ENCODE measurements at regions not wholly inside any gene's neighbourhood (a gene's known extent, or its start where the extent isn't known, plus 50 kb on each side); places are given as distances from the start of the nearest gene placed in this dataset.

DNA sequence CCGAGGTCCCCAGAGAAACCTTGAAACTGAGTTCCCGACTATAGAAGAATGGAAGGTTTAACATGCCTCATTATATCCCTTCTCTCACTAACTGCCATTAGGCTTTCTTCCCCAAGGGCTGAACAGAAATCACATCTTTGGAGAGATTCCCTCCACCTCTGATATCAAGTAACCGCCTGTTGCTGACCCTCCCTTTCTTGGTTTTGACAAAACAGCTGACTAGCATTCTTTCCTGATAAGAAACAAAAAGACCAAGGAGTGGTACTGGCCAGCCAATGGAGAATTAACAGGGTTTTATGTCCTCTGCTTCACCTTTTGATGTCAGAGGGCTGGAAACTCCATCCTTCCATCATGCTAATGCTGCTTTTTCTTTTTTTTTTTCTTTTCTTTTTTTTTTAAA, 176.6 kb upstream of the ADGRB3 start:
- no peaks in the 10 kb centered on the region for H3K36me3 ChIP-seq (replicated peaks; ENCODE audit: insufficient read depth, low read depth)
- H3K4me3 ChIP-seq, result no peak overlapping the region
- H3K4me1 ChIP-seq (ENCODE audit: insufficient read depth), result no peaks in the 10 kb centered on the region
- no peaks in the 10 kb centered on the region for H4K20me1 ChIP-seq (ENCODE audit: insufficient read depth, poor library complexity, severe bottlenecking)
- WGBS (ENCODE audit: low lambda C conversion rate, missing lambda C conversion rate), result 83% methylated on average over 3 of the region's 3 CpGs
- H3K79me2 ChIP-seq, result no peaks in the 10 kb centered on the region
- no peak for DNase-seq (ENCODE audit: low spot score)
- H3K9me3 ChIP-seq (ENCODE audit: low read depth), result no peaks in the 10 kb centered on the region
- H3K9me2 ChIP-seq (replicated peaks; ENCODE audit: insufficient read depth), result no peaks in the 10 kb centered on the region
- H2AFZ ChIP-seq, result no peak overlapping the region
- no peak overlapping the region for H3K27ac ChIP-seq
- no peaks in the 10 kb centered on the region for H3K27me3 ChIP-seq
- H3K4me2 ChIP-seq, result no peak overlapping the region
- no peak for TF ChIP-seq EZH2 (IDR thresholded peaks at IDR 0.05; ENCODE audit: borderline replicate concordance)
- TF ChIP-seq, protein P1, sequence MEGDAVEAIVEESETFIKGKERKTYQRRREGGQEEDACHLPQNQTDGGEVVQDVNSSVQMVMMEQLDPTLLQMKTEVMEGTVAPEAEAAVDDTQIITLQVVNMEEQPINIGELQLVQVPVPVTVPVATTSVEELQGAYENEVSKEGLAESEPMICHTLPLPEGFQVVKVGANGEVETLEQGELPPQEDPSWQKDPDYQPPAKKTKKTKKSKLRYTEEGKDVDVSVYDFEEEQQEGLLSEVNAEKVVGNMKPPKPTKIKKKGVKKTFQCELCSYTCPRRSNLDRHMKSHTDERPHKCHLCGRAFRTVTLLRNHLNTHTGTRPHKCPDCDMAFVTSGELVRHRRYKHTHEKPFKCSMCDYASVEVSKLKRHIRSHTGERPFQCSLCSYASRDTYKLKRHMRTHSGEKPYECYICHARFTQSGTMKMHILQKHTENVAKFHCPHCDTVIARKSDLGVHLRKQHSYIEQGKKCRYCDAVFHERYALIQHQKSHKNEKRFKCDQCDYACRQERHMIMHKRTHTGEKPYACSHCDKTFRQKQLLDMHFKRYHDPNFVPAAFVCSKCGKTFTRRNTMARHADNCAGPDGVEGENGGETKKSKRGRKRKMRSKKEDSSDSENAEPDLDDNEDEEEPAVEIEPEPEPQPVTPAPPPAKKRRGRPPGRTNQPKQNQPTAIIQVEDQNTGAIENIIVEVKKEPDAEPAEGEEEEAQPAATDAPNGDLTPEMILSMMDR (IDR thresholded peaks at IDR 0.05; ENCODE audit: poor library complexity), result no peak
- TF ChIP-seq EZH2phosphoT487 (IDR thresholded peaks at IDR 0.05; ENCODE audit: low read depth, severe bottlenecking, unreplicated experiment), result no peak

DNA sequence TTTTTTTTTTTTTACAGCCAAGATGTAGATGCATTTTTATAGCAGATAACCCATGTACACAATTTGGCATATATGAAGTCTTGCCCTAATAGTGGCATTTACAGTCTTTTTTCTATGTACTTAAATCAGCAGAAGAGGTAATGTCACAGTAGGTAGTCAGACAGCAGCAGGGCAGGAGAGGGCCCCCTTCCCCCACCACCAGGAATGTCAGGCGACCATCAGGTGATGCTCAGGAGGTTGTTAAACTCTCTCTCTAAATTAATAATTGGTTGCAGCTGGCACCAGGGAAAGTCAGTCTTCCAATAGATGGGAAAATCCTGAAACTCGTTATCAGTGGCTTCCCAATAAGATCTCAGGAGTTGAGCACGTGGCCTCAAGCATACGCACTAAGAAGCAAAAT, 188.0 kb upstream of the ADGRB3 start:
- Histone ChIP-seq H3K4me3 (no peak overlapping the region), H3K79me2 (no peaks in the 10 kb centered on the region), H3K9me2 (replicated peaks; ENCODE audit: insufficient read depth) (no peaks in the 10 kb centered on the region), H3K27me3 (no peaks in the 10 kb centered on the region), H3K9me3 (ENCODE audit: low read depth) (no peaks in the 10 kb centered on the region), H2AFZ (no peak overlapping the region), H4K20me1 (ENCODE audit: insufficient read depth, poor library complexity, severe bottlenecking) (no peaks in the 10 kb centered on the region), H3K27ac (no peak overlapping the region), H3K4me1 (ENCODE audit: insufficient read depth) (no peaks in the 10 kb centered on the region), H3K4me2 (no peak overlapping the region), H3K36me3 (replicated peaks; ENCODE audit: insufficient read depth, low read depth) (no peaks in the 10 kb centered on the region)
- TF ChIP-seq, protein P1 (IDR thresholded peaks at IDR 0.05; ENCODE audit: poor library complexity), result no peak
- TF ChIP-seq EZH2phosphoT487 (IDR thresholded peaks at IDR 0.05; ENCODE audit: low read depth, severe bottlenecking, unreplicated experiment) (no peak), EZH2 (IDR thresholded peaks at IDR 0.05; ENCODE audit: borderline replicate concordance) (no peak)
- 83% methylated on average over 4 of the region's 4 CpGs for WGBS (ENCODE audit: low lambda C conversion rate, missing lambda C conversion rate)
- DNase-seq (ENCODE audit: low spot score), result no peak

DNA sequence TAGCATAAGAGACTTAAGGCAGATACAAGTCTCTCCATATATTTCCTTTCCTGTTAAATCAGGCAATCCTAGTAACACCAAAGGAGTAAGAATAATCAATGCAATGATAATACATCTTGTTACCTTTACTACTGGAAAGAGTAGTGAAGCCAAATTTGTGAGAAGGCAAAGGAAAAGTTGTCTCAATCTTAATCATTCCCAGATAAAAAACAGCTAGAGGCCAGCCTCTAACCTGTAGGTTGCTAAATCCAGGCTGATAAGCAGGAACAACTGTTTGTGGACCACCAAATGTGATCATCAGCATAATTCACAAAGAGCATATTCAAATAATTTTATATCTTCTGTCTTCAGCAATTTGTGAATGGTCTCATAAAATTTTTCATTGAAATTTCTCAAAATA, 189.2 kb upstream of the ADGRB3 start:
- no peak overlapping the region for H3K27ac ChIP-seq
- H3K4me2 ChIP-seq, result no peak overlapping the region
- no peak for DNase-seq (ENCODE audit: low spot score)
- no peaks in the 10 kb centered on the region for H3K27me3 ChIP-seq
- H3K79me2 ChIP-seq, result no peaks in the 10 kb centered on the region
- no peaks in the 10 kb centered on the region for H4K20me1 ChIP-seq (ENCODE audit: insufficient read depth, poor library complexity, severe bottlenecking)
- H3K9me2 ChIP-seq (replicated peaks; ENCODE audit: insufficient read depth), result no peaks in the 10 kb centered on the region
- no peak overlapping the region for H3K4me3 ChIP-seq
- no peak overlapping the region for H2AFZ ChIP-seq
- H3K36me3 ChIP-seq (replicated peaks; ENCODE audit: insufficient read depth, low read depth), result no peaks in the 10 kb centered on the region
- no peaks in the 10 kb centered on the region for H3K4me1 ChIP-seq (ENCODE audit: insufficient read depth)
- TF ChIP-seq EZH2 (IDR thresholded peaks at IDR 0.05; ENCODE audit: borderline replicate concordance) (no peak), EZH2phosphoT487 (IDR thresholded peaks at IDR 0.05; ENCODE audit: low read depth, severe bottlenecking, unreplicated experiment) (no peak)
- TF ChIP-seq, protein P1 (IDR thresholded peaks at IDR 0.05; ENCODE audit: poor library complexity), result no peak
- H3K9me3 ChIP-seq (ENCODE audit: low read depth), result no peaks in the 10 kb centered on the region

DNA sequence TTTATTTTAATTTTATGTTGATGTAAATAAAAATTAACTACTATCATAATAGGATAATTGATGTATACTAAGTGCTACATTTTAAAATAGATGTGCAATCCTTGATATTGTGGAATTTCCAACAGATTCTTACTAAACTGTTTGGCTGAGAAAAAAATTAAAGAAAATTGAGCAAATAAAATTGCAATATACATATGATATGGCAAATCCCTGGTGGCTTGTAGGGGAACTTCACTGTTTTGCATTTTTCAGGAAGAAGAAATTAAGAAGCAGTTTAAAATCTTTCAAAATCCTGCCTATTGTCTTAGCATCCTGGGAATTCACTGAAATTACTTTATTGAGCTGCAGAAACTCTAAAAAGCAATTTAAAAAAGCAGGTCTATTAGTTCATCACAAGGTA, 191.4 kb upstream of the ADGRB3 start:
- no peaks in the 10 kb centered on the region for H4K20me1 ChIP-seq (ENCODE audit: insufficient read depth, poor library complexity, severe bottlenecking)
- no peak overlapping the region for H2AFZ ChIP-seq
- no peaks in the 10 kb centered on the region for H3K4me1 ChIP-seq (ENCODE audit: insufficient read depth)
- H3K4me2 ChIP-seq, result no peak overlapping the region
- no peak for DNase-seq (ENCODE audit: low spot score)
- no peaks in the 10 kb centered on the region for H3K9me2 ChIP-seq (replicated peaks; ENCODE audit: insufficient read depth)
- no peaks in the 10 kb centered on the region for H3K9me3 ChIP-seq (ENCODE audit: low read depth)
- H3K79me2 ChIP-seq, result no peaks in the 10 kb centered on the region
- no peak overlapping the region for H3K27ac ChIP-seq
- H3K36me3 ChIP-seq (replicated peaks; ENCODE audit: insufficient read depth, low read depth), result no peaks in the 10 kb centered on the region
- H3K27me3 ChIP-seq, result no peaks in the 10 kb centered on the region
- H3K4me3 ChIP-seq, result no peak overlapping the region
- TF ChIP-seq EZH2phosphoT487 (IDR thresholded peaks at IDR 0.05; ENCODE audit: low read depth, severe bottlenecking, unreplicated experiment), result no peak
- TF ChIP-seq, protein P1 (IDR thresholded peaks at IDR 0.05; ENCODE audit: poor library complexity), result no peak
- no peak for TF ChIP-seq EZH2 (IDR thresholded peaks at IDR 0.05; ENCODE audit: borderline replicate concordance)

Measured in hepatocyte (in vitro differentiated cells).